H1 (cell line): ENCODE measurements at regions not wholly inside any gene's neighbourhood (a gene's known extent, or its start where the extent isn't known, plus 50 kb on each side); places are given as distances from the start of the nearest gene placed in this dataset.

ENCODE experiments used
- CTCF ChIA-PET: fragments of 300-600 bp; sonication (Branson Sonifier 250); formaldehyde crosslinking; loops from one replicate; lab custom pipeline; 2021; ENCODE audit not compliant: partially characterized antibody; lab: Charles Lee
- POLR2A ChIA-PET: fragments of 300-600 bp; sonication (Branson Sonifier 250); formaldehyde crosslinking; loops from one replicate; lab custom pipeline; 2021; ENCODE audit warnings: inconsistent platforms; ENCODE audit not compliant: partially characterized antibody; lab: Charles Lee
- DNase-seq, 2 experiments: peaks; one replicate each; pipeline versions ENCODE4 v3.0.0 to v3.0.0-alpha.2; 2010 to 2022; ENCODE audit warnings: low spot score in 2 of 2, low read depth in 1 of 2, mixed read lengths in 1 of 2
- FAIRE-seq: peaks from 2 replicates; lab custom pipeline; 2011; peaks lifted over from hg19 to GRCh38; lab: Jason Lieb, UNC
- H2AFZ ChIP-seq: 2 replicates; pipeline ENCODE4 v1.8.1; 2012; ENCODE audit warnings: low read length, inconsistent platforms
- H2AK5ac ChIP-seq: 2 replicates; pipeline ENCODE4 v1.6.1; 2013; ENCODE audit warnings: low read depth, low read length
- H2BK120ac ChIP-seq: replicated peaks from 2 replicates; pipeline ENCODE3; 2013; ENCODE audit warnings: low read depth, low read length, inconsistent platforms
- H2BK12ac ChIP-seq: 2 replicates; pipeline ENCODE4 v1.6.1; 2013; ENCODE audit warnings: low read depth, low read length
- H2BK15ac ChIP-seq: 2 replicates; pipeline ENCODE4 v1.6.1; 2013; ENCODE audit warnings: low read length
- H2BK20ac ChIP-seq: 2 replicates; pipeline ENCODE4 v1.6.1; 2013; ENCODE audit warnings: low read length
- H2BK5ac ChIP-seq: 2 replicates; pipeline ENCODE4 v1.6.1; 2013; ENCODE audit warnings: low read depth, low read length
- H3K14ac ChIP-seq: 2 replicates; pipeline ENCODE4 v1.6.1; 2013; ENCODE audit warnings: inconsistent platforms; ENCODE audit not compliant: insufficient read length
- H3K18ac ChIP-seq: 2 replicates; pipeline ENCODE4 v1.6.1; 2013; ENCODE audit warnings: low read length; ENCODE audit errors: extremely low read depth
- H3K23ac ChIP-seq: 2 replicates; pipeline ENCODE4 v1.6.1; 2013; ENCODE audit warnings: inconsistent platforms; ENCODE audit not compliant: insufficient read length
- H3K23me2 ChIP-seq: 2 replicates; pipeline ENCODE4 v1.6.1; 2013; ENCODE audit warnings: low read depth, low read length
- H3K27ac ChIP-seq: 2 replicates; pipeline ENCODE4 v1.6.1; 2011; ENCODE audit warnings: low read depth, low read length, inconsistent platforms
- H3K27me3 ChIP-seq, 4 experiments: replicated peaks in 1 of 4; 1 replicate in 1 of 4; 2 replicates in 3 of 4; pipeline versions ENCODE4 v1.6.1 to v1.8.1; 2011 to 2013; ENCODE audit warnings: low read length in 3 of 4, mild to moderate bottlenecking in 3 of 4, inconsistent platforms in 2 of 4, mixed read lengths in 2 of 4, moderate library complexity in 1 of 4; ENCODE audit not compliant: control insufficient read depth in 3 of 4, insufficient read depth in 3 of 4; ENCODE audit errors: extremely low read depth in 1 of 4
- H3K36me3 ChIP-seq, 4 experiments: 2 replicates each; pipeline versions ENCODE4 v1.6.1 to v1.8.1; 2011 to 2013; ENCODE audit warnings: mild to moderate bottlenecking in 4 of 4, low read length in 3 of 4, moderate library complexity in 2 of 4, control low read depth in 1 of 4, inconsistent platforms in 1 of 4; ENCODE audit not compliant: insufficient read depth in 4 of 4, control insufficient read depth in 2 of 4
- H3K4ac ChIP-seq: replicated peaks from 2 replicates; pipeline ENCODE3; 2013; ENCODE audit warnings: low read length, low read depth, mixed read lengths, inconsistent platforms; ENCODE audit not compliant: insufficient read length
- H3K4me1 ChIP-seq, 4 experiments: replicated peaks in 1 of 4; 1 replicate in 1 of 4; 2 replicates in 3 of 4; pipeline versions ENCODE4 v1.6.1 to v1.8.1; 2011 to 2013; ENCODE audit warnings: low read length in 3 of 4, inconsistent platforms in 2 of 4, mixed read lengths in 1 of 4; ENCODE audit not compliant: insufficient read depth in 4 of 4, control insufficient read depth in 3 of 4
- H3K4me2 ChIP-seq, 2 experiments: 2 replicates each; pipeline versions ENCODE4 v1.6.1 to v1.8.1; 2011 to 2013; ENCODE audit warnings: low read depth in 2 of 2, low read length in 2 of 2, control low read depth in 1 of 2, inconsistent platforms in 1 of 2, mild to moderate bottlenecking in 1 of 2; ENCODE audit not compliant: insufficient read depth in 1 of 2
- H3K4me3 ChIP-seq, 4 experiments: fragments of 200-600, 300-600 bp in 1 of 4; sonication (generic), shearing (Covaris generic), sonication (Bioruptor Twin) in 1 of 4; 2 replicates each; pipeline versions ENCODE4 v1.5.1 to v1.8.1; 2011 to 2016; ENCODE audit warnings: low read length in 4 of 4, low read depth in 3 of 4, control low read depth in 2 of 4, inconsistent platforms in 2 of 4, mild to moderate bottlenecking in 2 of 4, mixed read lengths in 1 of 4, moderate library complexity in 1 of 4; ENCODE audit not compliant: insufficient read depth in 2 of 4; ENCODE audit errors: extremely low read depth in 1 of 4
- H3K56ac ChIP-seq: replicated peaks from 2 replicates; pipeline ENCODE3; 2013; ENCODE audit warnings: low read depth, mild to moderate bottlenecking, mixed read lengths, low read length, inconsistent platforms; ENCODE audit not compliant: insufficient read length
- H3K79me1 ChIP-seq: 2 replicates; pipeline ENCODE4 v1.6.1; 2013; ENCODE audit warnings: low read depth, low read length, control low read depth
- H3K79me2 ChIP-seq, 2 experiments: 2 replicates each; pipeline versions ENCODE4 v1.6.1 to v1.8.1; 2012 to 2013; ENCODE audit warnings: low read length in 2 of 2, mild to moderate bottlenecking in 2 of 2, inconsistent platforms in 1 of 2; ENCODE audit not compliant: insufficient read depth in 2 of 2, control insufficient read depth in 1 of 2
- H3K9ac ChIP-seq, 4 experiments: replicated peaks in 1 of 4; 1 replicate in 1 of 4; 2 replicates in 3 of 4; pipeline versions ENCODE4 v1.6.1 to v1.8.1; 2011 to 2013; ENCODE audit warnings: low read depth in 3 of 4, low read length in 3 of 4, control low read depth in 2 of 4, mild to moderate bottlenecking in 2 of 4, moderate library complexity in 2 of 4, inconsistent platforms in 1 of 4; ENCODE audit errors: extremely low read depth in 1 of 4
- H3K9me3 ChIP-seq, 2 experiments: 2 replicates each; pipeline versions ENCODE4 v1.6.1 to v1.8.1; 2012 to 2013; ENCODE audit warnings: mild to moderate bottlenecking in 2 of 2, moderate library complexity in 2 of 2, control low read depth in 1 of 2, inconsistent platforms in 1 of 2, low read depth in 1 of 2, low read length in 1 of 2, mixed read lengths in 1 of 2; ENCODE audit not compliant: insufficient read depth in 2 of 2
- H4K20me1 ChIP-seq, 2 experiments: replicated peaks in 1 of 2; 2 replicates each; pipeline versions ENCODE3 to v1.8.1; 2011 to 2013; ENCODE audit warnings: inconsistent platforms in 2 of 2, low read length in 2 of 2, mild to moderate bottlenecking in 1 of 2; ENCODE audit not compliant: insufficient read depth in 2 of 2, control insufficient read depth in 1 of 2
- H4K5ac ChIP-seq: 2 replicates; pipeline ENCODE4 v1.6.1; 2013; ENCODE audit warnings: low read length, low read depth, mixed read lengths, inconsistent platforms; ENCODE audit not compliant: insufficient read length
- H4K8ac ChIP-seq: 2 replicates; pipeline ENCODE4 v1.8.0; 2013; ENCODE audit warnings: mild to moderate bottlenecking, moderate library complexity, low read length, inconsistent platforms; ENCODE audit not compliant: insufficient read depth; ENCODE audit errors: extremely low read depth
- H4K91ac ChIP-seq: replicated peaks from 2 replicates; pipeline ENCODE3; 2013; ENCODE audit warnings: low read length, mixed read lengths, inconsistent platforms; ENCODE audit not compliant: insufficient read length
- CBX5 ChIP-seq: fragments of 300-800, 300-1000 bp; sonication (generic); IDR thresholded peaks from 2 replicates; pipeline ENCODE4 v1.7.1; 2016; ENCODE audit warnings: antibody characterized with exemption, low read length, low read depth
- TBP ChIP-seq: IDR thresholded peaks from 2 replicates; pipeline ENCODE4 v1.6.1; 2011; ENCODE audit warnings: low read depth, low read length, improper control_type of control experiment
- WGBS, 2 experiments: shearing (Covaris generic) in 1 of 2; methylation state at CpG; one replicate each; pipeline versions ENCODE4 v1.1.6 to v1.1.7; 2013 to 2015; ENCODE audit warnings: low lambda C conversion rate in 2 of 2, mixed read lengths in 2 of 2, inconsistent platforms in 1 of 2, low coverage in 1 of 2, missing lambda C conversion rate in 1 of 2; ENCODE audit not compliant: insufficient replicate concordance in 2 of 2, insufficient coverage in 1 of 2, insufficient read length in 1 of 2; ENCODE audit errors: extremely low coverage in 1 of 2, missing lambda C conversion rate in 1 of 2; 5-methylcytosine and 5-hydroxymethylcytosine counted together
- TF ChIP-seq, protein P1 (sequence below): IDR thresholded peaks from 2 replicates; pipeline ENCODE4 v1.6.1; 2012; ENCODE audit warnings: inconsistent platforms

DNA sequence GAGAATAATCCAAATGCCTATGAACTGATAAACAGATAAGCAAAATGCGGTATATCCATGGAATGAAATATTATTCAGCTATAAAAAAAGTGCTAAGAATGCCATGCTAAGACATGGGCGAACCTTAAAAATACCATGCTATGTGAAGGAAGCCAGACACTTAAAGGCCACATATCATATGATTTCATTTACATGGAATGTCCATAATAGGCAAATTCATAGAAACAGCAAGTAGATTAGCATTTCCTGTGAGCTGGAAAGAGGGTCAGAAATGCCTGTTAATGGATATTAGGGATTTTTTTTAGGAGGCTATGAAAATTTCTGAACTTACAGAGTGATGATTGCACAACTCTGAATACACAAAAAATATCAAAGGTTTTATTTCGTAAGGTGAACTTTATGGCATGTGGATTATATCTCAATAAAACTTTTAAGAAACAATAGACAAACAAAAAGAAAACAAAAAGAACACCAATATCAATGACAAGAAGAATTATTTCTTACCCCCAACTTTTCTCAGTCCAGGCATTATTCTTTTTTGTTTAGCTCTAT lies 1207.7 kb downstream of the SUCLG1 start:
- no peak overlapping the region for H2AFZ ChIP-seq
- no peak overlapping the region for H4K8ac ChIP-seq
- no peaks in the 10 kb centered on the region for H3K79me1 ChIP-seq
- H3K4ac ChIP-seq, result no peak overlapping the region
- H3K4me2 ChIP-seq, result no peak overlapping the region
- DNase-seq (no peak), FAIRE-seq (no peak)
- 74% methylated on average over 3 of the region's 3 CpGs; no CpG with 5 or more reads in 1 of the 2 experiments for WGBS, 2 experiments
- no peak overlapping the region for H2BK12ac ChIP-seq
- no peak overlapping the region for H4K91ac ChIP-seq
- no peaks in the 10 kb centered on the region for H3K27me3 ChIP-seq
- H3K36me3 ChIP-seq, result no peaks in the 10 kb centered on the region; a peak in 1 of 8 replicates
- H4K20me1 ChIP-seq, result no peaks in the 10 kb centered on the region
- H3K79me2 ChIP-seq, result no peaks in the 10 kb centered on the region
- H3K27ac ChIP-seq, result no peak overlapping the region
- H3K23me2 ChIP-seq, result no peaks in the 10 kb centered on the region
- TF ChIP-seq CBX5 (no peak), TBP (no peak)
- TF ChIP-seq, protein P1, sequence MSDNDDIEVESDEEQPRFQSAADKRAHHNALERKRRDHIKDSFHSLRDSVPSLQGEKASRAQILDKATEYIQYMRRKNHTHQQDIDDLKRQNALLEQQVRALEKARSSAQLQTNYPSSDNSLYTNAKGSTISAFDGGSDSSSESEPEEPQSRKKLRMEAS, result no peak
- no peak overlapping the region for H2BK20ac ChIP-seq
- H4K5ac ChIP-seq, result no peak overlapping the region
- H2BK15ac ChIP-seq, result no peak overlapping the region
- peaks cover 4 to 8% of the 10 kb centered on the region in 2 experiments; a peak in 2 of 4 replicates for H3K9me3 ChIP-seq
- CTCF ChIA-PET, result no interaction called here
- H3K9ac ChIP-seq, result no peak overlapping the region
- H3K4me3 ChIP-seq, result no peak overlapping the region
- no peaks in the 10 kb centered on the region for H3K4me1 ChIP-seq
- no peak overlapping the region for H2AK5ac ChIP-seq
- no peak overlapping the region for H3K14ac ChIP-seq
- H3K23ac ChIP-seq, result no peak overlapping the region
- no peak overlapping the region for H3K56ac ChIP-seq
- H2BK5ac ChIP-seq, result no peak overlapping the region
- POLR2A ChIA-PET, result no interaction called here
- no peak overlapping the region for H2BK120ac ChIP-seq
- H3K18ac ChIP-seq, result no peak overlapping the region
